NOMO-1 (cell line): ENCODE measurements at regions not wholly inside any gene's neighbourhood (a gene's known extent, or its start where the extent isn't known, plus 50 kb on each side); places are given as distances from the start of the nearest gene placed in this dataset.

Experiments
- DNase-seq, 2 experiments: peaks; one replicate each; lab custom pipeline; 2025; ENCODE audit not compliant: unreplicated experiment in 2 of 2; lab: John Stamatoyannopoulos, UW

DNA sequence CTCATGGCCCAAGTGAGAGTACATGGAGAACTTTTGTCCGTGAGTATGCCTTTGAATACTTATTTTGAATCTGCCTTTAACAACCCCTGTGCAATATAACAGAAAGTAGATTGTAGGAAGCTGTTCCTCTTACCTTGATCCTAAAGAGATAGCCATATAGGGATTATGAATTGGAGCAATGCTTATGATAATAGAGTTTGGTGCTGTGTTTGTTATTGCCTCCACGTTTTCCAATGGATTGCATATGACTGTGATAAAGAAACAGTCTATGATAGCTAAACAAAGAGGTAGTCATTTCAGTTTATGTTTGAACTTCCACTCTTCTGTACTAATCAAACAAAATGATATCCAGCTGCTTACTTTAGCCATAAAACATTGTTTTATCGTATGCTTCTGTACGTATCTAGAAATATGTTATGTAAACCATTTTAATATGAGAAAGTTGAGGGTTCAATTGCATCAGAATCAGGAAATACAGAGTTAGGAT is 199.6 kb upstream of the RGMB start:
- no peak for DNase-seq

GRCh38 chr5:98576275-98576674 is 197.2 kb upstream of the RGMB start:
- no peak for DNase-seq

GRCh38 chr5:98578438-98578837 is 195.0 kb upstream of the RGMB start:
- no peak for DNase-seq

GRCh38 chr5:98581112-98581997 is 192.1 kb upstream of the RGMB start:
- DNase-seq, result no peak

DNA sequence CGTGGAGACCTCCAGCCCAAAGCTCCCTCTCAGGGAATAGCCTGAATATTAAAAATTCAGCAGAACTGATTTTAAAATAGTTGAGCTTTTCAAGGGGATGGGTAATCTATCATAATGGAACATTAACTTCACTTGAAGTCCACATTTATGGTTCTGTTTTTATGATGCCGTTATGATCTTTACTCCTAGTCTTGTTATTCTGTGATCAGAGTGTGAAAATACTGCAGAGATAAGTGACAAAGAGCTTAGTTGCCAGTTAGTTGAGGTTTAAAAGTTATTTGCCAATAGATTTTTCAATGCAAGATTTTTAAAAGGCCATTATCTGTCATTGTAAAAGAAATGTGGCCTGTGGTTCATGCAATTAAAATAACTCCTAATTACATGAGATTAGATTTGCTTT is 189.9 kb upstream of the RGMB start:
- no peak for DNase-seq

- DNase-seq, result no peak
These were observed 187.7 kb upstream of the RGMB start for GRCh38 chr5:98585661-98586310.

GRCh38 chr5:98586581-98586980 is 186.9 kb upstream of the RGMB start:
- no peak for DNase-seq

DNA sequence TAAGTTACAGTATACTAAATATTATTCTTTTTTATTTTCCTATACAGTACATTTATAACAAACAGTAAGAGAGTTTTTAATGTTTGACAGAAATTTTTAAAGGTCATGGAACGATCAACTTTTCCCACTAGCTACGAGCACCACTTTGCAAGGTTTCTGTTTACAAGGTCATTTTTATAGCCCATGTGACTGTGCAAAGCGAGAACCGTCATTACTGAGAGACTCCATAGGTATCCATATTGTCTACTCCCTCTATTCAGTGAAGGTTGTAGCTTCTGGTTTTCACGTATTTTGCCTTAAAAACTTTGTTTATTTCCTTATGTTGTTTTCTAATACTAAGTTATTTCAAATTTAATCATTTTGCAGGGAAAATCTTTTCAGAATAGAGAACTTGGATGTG is 186.3 kb upstream of the RGMB start:
- no peak for DNase-seq

DNA sequence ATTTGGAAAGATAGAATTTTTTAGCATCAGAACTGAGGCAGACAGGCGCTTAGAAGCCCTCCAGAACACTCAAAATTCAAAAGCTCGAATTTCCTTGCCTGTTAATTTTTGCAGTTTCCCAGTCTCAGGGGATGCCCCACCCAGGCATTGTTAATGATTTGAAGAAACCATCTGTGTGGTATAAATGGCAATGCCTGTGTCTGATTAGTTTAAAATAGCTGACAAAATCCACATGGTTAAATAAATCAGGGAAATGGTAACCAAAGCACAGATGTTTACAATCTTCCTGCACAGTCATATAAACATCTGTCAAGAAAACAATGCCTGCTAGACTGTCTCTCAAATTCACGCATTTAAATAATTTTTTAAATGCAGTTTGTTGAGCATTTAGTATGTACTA is 185.2 kb upstream of the RGMB start:
- DNase-seq, result no peak

GRCh38 chr5:98593418-98593817 is 180.0 kb upstream of the RGMB start:
- no peak for DNase-seq

GRCh38 chr5:98594098-98594497 is 179.4 kb upstream of the RGMB start:
- DNase-seq, result no peak

DNA sequence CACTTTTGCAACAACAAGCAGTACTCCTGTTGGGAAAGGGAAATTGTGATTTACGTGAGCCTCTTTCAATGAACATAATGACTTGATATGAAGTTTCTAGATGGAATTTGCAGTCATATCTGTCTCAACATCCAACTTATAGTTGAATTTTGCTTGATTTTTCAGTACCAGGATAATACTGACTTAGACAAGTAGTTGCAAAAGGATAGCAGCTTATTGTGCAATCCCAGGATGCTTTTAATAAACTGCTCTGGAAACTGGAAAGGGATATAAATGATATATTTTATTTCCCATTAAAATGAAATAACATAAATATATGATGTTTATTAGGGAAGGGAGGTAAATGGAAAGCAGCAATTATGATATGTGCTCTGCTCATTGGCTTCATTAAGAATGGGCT is 174.4 kb upstream of the RGMB start:
- DNase-seq, result no peak

DNA sequence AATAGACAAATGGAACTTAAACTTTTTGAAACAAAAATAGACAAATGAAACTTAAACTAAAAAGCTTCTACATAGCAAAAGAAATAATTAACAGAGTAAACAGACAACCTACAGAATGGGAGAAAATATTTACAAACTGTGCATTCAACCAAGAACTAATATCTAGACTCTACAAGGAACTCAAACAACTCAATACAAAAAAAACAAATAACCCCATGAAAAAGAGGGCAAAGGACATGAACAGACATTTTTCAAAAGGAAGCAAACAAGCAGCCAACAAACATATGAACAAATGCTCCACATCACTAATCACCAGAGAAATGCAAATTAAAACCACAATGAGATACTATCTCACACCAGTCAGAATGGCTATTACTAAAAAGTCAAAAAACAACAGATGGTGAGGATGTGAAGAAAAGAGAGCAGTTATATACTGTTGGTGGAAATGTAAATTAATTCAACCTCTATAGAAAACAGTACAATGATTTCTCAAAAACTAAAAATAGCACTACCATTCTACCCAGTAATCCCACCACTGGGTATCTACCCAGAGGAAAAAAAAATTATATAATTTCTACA is 170.8 kb upstream of the RGMB start:
- no peak for DNase-seq

- DNase-seq, result no peak
These were observed 170.0 kb upstream of the RGMB start for GRCh38 chr5:98603456-98603855.

- no peak for DNase-seq
These were observed 169.2 kb upstream of the RGMB start for GRCh38 chr5:98604301-98604700.

- DNase-seq, result no peak
These were observed 168.6 kb upstream of the RGMB start for GRCh38 chr5:98604721-98605425.

DNA sequence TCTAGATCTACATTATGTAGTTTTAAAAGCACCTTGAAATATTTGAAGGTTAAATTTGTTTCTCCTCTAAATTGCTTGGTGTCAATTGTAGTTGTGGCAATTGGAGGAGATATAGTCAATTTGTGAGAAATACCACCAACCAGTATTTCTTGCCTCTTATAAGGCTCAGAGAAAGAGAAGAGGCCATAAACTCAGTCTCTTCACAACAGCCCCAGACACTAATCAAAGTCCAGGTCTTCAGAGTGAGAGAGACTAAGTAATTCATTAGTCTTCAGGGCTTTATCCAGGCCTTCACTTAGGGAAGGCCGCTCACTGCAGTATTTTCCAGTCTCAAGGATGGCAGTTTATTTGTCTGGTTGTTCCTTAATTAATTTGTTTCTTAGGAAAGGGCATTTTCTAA is 168.0 kb upstream of the RGMB start:
- DNase-seq, result no peak

GRCh38 chr5:98606961-98607360 is 166.5 kb upstream of the RGMB start:
- no peak for DNase-seq

GRCh38 chr5:98608052-98608451 is 165.4 kb upstream of the RGMB start:
- DNase-seq, result no peak

DNA sequence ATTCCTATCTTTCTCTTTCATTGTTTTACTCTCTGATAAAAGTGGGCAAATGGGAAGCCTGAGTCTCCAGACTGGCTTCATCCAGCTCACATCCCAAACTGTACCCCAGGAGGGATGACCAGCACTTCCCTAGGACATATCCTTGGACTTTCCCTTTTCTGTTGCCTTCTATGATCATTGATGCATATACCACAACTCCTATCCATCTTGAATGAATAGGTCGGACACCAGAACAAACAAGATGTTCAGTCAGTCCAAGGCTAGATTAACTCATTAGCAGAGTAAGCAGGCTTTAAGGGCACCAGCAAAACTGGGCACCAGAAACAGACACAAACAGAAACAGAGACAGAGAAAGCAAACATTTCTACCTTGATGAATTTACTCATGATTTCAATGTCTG is 159.1 kb upstream of the RGMB start:
- DNase-seq, result no peak

DNA sequence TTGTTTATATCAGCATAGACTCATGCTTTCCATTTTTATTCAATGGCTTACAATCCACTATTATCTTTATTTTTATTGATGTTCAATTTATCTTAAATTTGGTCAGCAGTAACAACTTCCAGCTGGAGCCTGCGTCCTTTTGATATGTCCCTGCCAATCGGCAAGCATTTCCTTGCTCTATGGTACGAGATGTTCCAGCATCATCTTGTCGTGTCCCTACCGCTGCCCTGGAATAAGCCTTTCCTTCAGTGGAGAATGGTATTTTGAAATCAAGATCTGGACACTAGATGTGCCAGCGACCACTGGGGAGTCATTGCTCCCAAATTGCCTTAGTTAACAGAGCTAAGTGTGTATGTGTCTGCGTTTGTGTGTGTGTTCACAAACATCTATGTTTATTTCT is 151.6 kb upstream of the RGMB start:
- no peak for DNase-seq
